Hepatocyte (in vitro differentiated cells): ENCODE measurements at regions not wholly inside any gene's neighbourhood (a gene's known extent, or its start where the extent isn't known, plus 50 kb on each side); places are given as distances from the start of the nearest gene placed in this dataset.

Experiments
- DNase-seq: peaks from one replicate; pipeline ENCODE4 v3.0.0-alpha.2; 2016; ENCODE audit warnings: low spot score
- H2AFZ ChIP-seq: fragments of 200-600 bp; sonication (generic); 2 replicates; pipeline ENCODE4 v1.6.0; 2016; ENCODE audit warnings: antibody characterized with exemption, mild to moderate bottlenecking
- H3K27ac ChIP-seq: fragments of 200-600 bp; sonication (generic); 2 replicates; pipeline ENCODE4 v1.5.1; 2016; ENCODE audit warnings: mild to moderate bottlenecking
- H3K27me3 ChIP-seq: fragments of 200-600 bp; sonication (generic); 2 replicates; pipeline ENCODE4 v1.6.1; 2016
- H3K36me3 ChIP-seq: fragments of 200-600 bp; sonication (generic); replicated peaks from 2 replicates; pipeline ENCODE4 v1.5.1; 2016; ENCODE audit warnings: low read depth; ENCODE audit not compliant: insufficient read depth
- H3K4me1 ChIP-seq: fragments of 200-600 bp; sonication (generic); 2 replicates; pipeline ENCODE4 v1.5.1; 2016; ENCODE audit warnings: mild to moderate bottlenecking, moderate library complexity; ENCODE audit not compliant: insufficient read depth
- H3K4me2 ChIP-seq: fragments of 200-600 bp; sonication (generic); 2 replicates; pipeline ENCODE4 v1.6.0; 2016
- H3K4me3 ChIP-seq: fragments of 200-600 bp; sonication (generic); 2 replicates; pipeline ENCODE4 v1.5.1; 2016; ENCODE audit warnings: mild to moderate bottlenecking
- H3K79me2 ChIP-seq: fragments of 200-600 bp; sonication (generic); 2 replicates; pipeline ENCODE4 v1.6.0; 2017; ENCODE audit warnings: mild to moderate bottlenecking
- H3K9me2 ChIP-seq: fragments of 200-600 bp; sonication (generic); replicated peaks from 2 replicates; pipeline ENCODE4 v1.6.0; 2017; ENCODE audit warnings: mild to moderate bottlenecking; ENCODE audit not compliant: insufficient read depth
- H3K9me3 ChIP-seq: fragments of 200-600 bp; sonication (generic); 2 replicates; pipeline ENCODE4 v1.5.1; 2016; ENCODE audit warnings: low read depth, mild to moderate bottlenecking
- H4K20me1 ChIP-seq: fragments of 200-600 bp; sonication (generic); 2 replicates; pipeline ENCODE4 v1.6.0; 2016; ENCODE audit warnings: mild to moderate bottlenecking; ENCODE audit not compliant: insufficient read depth, poor library complexity, severe bottlenecking
- CTCF ChIP-seq: fragments of 200-600 bp; sonication (generic); IDR thresholded peaks from 2 replicates; pipeline ENCODE4 v1.5.1; 2016; ENCODE audit warnings: antibody characterized with exemption, mild to moderate bottlenecking; ENCODE audit not compliant: poor library complexity
- EZH2 ChIP-seq: fragments of 200-600 bp; sonication (generic); IDR thresholded peaks from 2 replicates; pipeline ENCODE4 v1.6.1; 2016; ENCODE audit warnings: antibody characterized with exemption, mild to moderate bottlenecking, borderline replicate concordance
- EZH2phosphoT487 ChIP-seq: fragments of 200-600 bp; sonication (generic); IDR thresholded peaks from one replicate; pipeline ENCODE4 v1.6.1; 2018; ENCODE audit warnings: antibody characterized with exemption, mild to moderate bottlenecking, low read depth, moderate library complexity; ENCODE audit not compliant: unreplicated experiment, severe bottlenecking
- WGBS: methylation state at CpG from one replicate; pipeline ENCODE4 v1.1.6; 2016; ENCODE audit warnings: low lambda C conversion rate; ENCODE audit errors: missing lambda C conversion rate; 5-methylcytosine and 5-hydroxymethylcytosine counted together

GRCh38 chr14:79997509-79998208 lies 213.6 kb downstream of the DIO2 start:
- TF ChIP-seq EZH2 (no peak), EZH2phosphoT487 (no peak), CTCF (no peak)
- no peak overlapping the region for H3K27ac ChIP-seq
- no peak overlapping the region for H3K4me2 ChIP-seq
- H3K79me2 ChIP-seq = no peaks in the 10 kb centered on the region
- H2AFZ ChIP-seq = no peak overlapping the region
- H3K27me3 ChIP-seq = no peaks in the 10 kb centered on the region
- peaks cover 3% of the 10 kb centered on the region for H3K4me1 ChIP-seq
- H4K20me1 ChIP-seq = no peaks in the 10 kb centered on the region
- WGBS = 73% methylated on average over 4 of the region's 4 CpGs
- H3K9me3 ChIP-seq = no peaks in the 10 kb centered on the region
- no peak for DNase-seq
- no peaks in the 10 kb centered on the region for H3K9me2 ChIP-seq
- H3K36me3 ChIP-seq = no peaks in the 10 kb centered on the region
- H3K4me3 ChIP-seq = no peak overlapping the region

GRCh38 chr14:79992407-79993198 lies 218.7 kb downstream of the DIO2 start:
- no peaks in the 10 kb centered on the region for H3K79me2 ChIP-seq
- DNase-seq = no peak
- no peak overlapping the region for H3K4me2 ChIP-seq
- H3K9me3 ChIP-seq = no peaks in the 10 kb centered on the region
- no peaks in the 10 kb centered on the region for H3K27me3 ChIP-seq
- H3K27ac ChIP-seq = no peak overlapping the region
- H3K4me1 ChIP-seq = peaks cover 3% of the 10 kb centered on the region
- H2AFZ ChIP-seq = no peak overlapping the region
- WGBS = 32% methylated on average over 4 of the region's 4 CpGs
- H3K36me3 ChIP-seq = no peaks in the 10 kb centered on the region
- H4K20me1 ChIP-seq = no peaks in the 10 kb centered on the region
- H3K4me3 ChIP-seq = no peak overlapping the region
- TF ChIP-seq EZH2 (no peak), CTCF (no peak), EZH2phosphoT487 (no peak)
- no peaks in the 10 kb centered on the region for H3K9me2 ChIP-seq

- Histone ChIP-seq H3K4me3 (no peak overlapping the region), H3K9me2 (no peaks in the 10 kb centered on the region), H3K4me1 (peaks cover 3% of the 10 kb centered on the region), H2AFZ (no peak overlapping the region), H3K27ac (no peak overlapping the region), H3K27me3 (no peaks in the 10 kb centered on the region), H3K36me3 (no peaks in the 10 kb centered on the region), H4K20me1 (no peaks in the 10 kb centered on the region), H3K9me3 (no peaks in the 10 kb centered on the region), H3K79me2 (no peaks in the 10 kb centered on the region), H3K4me2 (no peak overlapping the region)
- TF ChIP-seq CTCF (no peak), EZH2 (no peak), EZH2phosphoT487 (no peak)
- DNase-seq = no peak
- 84% methylated on average over 3 of the region's 3 CpGs for WGBS
Measured at GRCh38 chr14:79991866-79992265, 219.4 kb downstream of the DIO2 start.
